HG03354 (cell line): ENCODE measurements at regions not wholly inside any gene's neighbourhood (a gene's known extent, or its start where the extent isn't known, plus 50 kb on each side); places are given as distances from the start of the nearest gene placed in this dataset.

Experiments used
- ATAC-seq: cut with Tn5 transposase; IDR thresholded peaks from one replicate; pipeline ENCODE4 v1.9.1; 2021; ENCODE audit warnings: mild to moderate bottlenecking; ENCODE audit not compliant: unreplicated experiment, poor library complexity, severe bottlenecking

GRCh38 chr3:174620855-174621472 is 238.2 kb upstream of the NAALADL2 start:
- no peak for ATAC-seq

DNA sequence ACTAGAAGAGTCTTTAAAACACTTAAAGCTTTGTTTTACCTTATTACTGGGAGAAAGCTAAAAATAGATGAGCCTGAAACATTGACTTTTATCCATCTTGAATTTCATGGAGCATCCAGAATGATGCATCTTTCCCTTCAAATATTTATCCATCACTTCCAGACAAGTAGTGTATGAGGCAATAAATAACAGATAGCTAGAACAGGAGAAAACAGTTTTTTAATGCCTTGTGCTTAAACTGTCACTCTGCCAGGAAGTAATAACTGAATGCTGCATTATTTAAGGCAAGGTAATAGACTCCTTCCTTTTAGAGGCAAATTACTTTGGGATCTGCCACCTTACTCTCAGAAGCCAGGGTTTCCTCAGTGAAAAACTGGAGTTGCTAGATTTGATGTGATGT is 225.8 kb upstream of the NAALADL2 start:
- no peak for ATAC-seq

GRCh38 chr3:174636451-174636850 is 222.7 kb upstream of the NAALADL2 start:
- no peak for ATAC-seq

DNA sequence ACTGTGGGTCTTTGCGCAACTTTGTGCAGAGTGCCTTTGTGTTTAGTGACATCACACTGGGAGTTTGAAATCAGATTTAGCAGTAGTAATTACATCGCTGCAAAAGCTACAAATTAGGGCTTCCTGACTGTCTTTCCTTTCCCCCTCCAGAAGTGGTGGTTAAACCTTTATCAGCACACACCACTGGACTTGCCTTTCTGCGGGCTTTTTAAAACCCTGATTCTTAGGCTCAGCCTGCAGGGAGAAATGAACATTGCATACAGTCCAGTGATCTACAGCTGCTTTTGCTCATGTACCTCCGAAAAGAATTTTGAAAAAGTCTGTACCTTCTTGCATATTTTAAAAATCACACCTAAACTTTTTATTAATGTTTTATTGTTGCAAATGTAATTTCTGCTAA is 219.7 kb upstream of the NAALADL2 start:
- ATAC-seq = no peak

DNA sequence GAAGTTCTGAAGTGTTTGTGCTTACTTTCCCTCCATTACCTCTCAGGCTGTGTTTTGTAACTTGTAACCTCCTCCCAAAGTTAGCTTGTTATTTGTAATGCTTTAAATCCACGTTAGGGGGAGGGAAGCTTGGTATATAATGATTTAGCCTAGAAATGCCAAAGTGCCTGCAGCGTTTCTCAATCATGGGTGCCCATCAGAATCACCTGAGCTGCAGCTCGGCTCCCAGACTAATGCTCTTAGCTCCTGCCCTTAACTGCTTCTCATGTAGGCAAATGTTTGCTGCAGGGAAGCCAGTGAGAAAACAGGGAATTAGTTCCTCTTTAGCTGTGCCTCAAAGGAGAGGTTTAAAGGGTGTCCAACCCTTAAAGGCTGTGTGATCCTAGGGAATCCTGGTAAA is 219.2 kb upstream of the NAALADL2 start:
- no peak for ATAC-seq

DNA sequence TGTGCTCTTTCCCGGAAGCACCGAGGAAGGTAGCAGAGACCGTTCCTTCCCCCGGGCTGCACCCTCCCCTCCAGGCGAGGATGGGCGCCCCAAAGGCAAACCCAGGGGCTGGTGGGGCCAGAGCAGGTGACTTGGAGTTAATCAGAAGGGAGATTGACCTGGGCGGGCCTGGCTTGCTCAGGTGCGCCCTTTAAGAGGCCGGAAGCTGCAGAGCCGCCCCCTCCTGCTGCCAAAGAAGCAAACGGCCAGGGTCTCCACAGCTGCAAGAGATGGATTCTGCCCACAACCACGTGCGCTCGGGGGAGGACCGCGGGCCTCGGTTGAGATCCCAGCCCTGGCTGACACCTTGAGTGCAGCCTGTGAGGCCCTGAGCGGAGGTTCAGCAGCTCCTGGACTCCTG is 218.2 kb upstream of the NAALADL2 start:
- ATAC-seq = no peak

GRCh38 chr3:174644287-174644686 is 214.8 kb upstream of the NAALADL2 start:
- no peak for ATAC-seq

DNA sequence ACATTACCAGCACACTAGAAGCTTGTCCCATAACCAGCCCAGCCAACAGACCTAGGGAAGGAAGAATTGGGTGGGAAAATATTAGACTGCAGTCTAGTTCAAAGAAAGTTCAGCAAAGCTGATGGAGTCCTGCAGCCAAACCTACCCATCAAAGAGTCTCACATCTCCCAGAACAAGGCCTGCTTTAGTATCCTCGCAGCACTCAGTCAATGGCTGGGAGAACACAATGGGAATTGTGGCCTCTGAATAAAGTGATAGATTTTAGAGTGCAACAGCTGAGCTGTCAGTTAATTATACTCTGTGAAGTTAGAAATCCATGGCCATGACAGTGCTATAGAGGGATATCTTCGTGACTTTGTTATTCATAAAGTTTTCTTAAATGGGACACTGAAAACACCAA is 207.2 kb upstream of the NAALADL2 start:
- ATAC-seq = no peak

- no peak for ATAC-seq
These were observed 199.6 kb upstream of the NAALADL2 start for GRCh38 chr3:174659511-174659910.

DNA sequence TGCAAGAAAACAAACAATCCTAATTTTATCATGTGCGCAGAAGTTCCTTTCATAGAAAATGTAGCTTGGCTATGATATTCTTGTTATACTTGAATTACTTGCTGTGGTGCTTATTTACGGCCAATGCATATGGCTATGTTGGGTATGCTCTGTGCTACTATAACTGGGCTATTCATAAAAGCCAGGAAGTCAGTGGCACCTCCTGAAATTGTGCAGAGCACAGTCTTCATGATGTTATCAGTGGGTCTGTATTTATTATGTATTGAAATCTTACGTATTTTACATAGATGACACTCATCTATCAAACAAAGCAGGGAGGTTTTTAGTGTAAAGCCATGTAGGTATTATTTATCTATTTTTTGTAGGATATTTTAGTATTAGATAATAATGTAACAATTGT is 196.5 kb upstream of the NAALADL2 start:
- no peak for ATAC-seq

DNA sequence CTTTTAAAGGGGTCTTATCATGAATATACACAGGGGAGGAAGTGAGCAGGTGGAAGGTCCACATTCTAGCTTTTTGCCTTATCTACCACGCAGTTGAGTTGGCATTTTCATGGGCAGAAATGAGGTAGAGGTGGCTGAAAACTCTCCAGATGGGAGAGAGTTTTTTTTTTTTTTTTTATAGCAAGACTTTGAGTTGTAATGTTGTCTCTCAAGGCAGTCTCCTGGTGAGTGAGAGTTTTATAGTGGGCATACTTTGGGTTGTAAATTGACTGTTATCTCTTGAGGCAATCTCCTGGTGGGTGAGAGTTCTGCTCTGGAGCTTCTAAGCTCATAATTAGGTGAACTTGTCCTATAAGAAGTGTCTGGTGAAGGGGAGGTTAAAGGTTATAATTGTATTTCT is 191.7 kb upstream of the NAALADL2 start:
- ATAC-seq = no peak

GRCh38 chr3:174675406-174675805 is 183.7 kb upstream of the NAALADL2 start:
- no peak for ATAC-seq

DNA sequence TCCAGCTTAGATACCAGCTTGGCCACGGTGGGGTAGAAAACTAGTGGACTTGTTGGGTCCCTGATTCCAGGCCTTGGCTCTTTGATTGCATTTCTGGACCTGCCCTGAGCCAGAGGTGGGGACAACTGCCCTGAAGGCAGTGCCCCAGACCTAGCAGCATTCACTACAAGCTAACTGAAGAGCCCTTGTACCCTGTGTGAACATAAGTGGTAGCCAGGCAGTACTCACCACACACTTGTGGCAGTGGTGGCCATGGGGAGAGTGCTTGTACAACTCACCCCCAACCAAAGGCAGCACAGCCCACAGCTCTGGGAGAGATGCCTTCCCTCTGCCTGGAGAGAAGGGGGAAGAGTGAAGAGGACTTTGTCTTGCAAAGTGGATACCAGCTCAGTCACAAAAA is 177.3 kb upstream of the NAALADL2 start:
- no peak for ATAC-seq

DNA sequence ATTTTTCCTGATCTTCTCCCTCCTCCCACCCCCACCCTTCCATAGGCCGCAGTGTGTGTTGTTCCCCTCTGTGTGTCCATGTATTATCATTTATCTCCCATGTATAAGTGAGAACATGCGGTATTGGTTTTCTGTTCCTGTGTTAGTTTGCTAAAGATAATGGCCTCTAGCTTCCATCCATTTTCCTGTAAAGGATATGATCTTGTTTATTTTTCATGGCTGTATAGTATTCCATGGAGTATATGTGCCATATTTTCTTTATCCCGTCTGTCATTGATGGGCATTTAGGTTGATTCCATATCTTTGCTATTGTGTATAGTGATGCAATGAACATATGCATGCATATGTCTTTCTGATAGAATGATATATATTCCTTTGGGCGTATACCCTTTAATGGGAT is 173.3 kb upstream of the NAALADL2 start:
- ATAC-seq = no peak

GRCh38 chr3:174697310-174697709 is 161.8 kb upstream of the NAALADL2 start:
- no peak for ATAC-seq

GRCh38 chr3:174700736-174701135 is 158.4 kb upstream of the NAALADL2 start:
- ATAC-seq = no peak

DNA sequence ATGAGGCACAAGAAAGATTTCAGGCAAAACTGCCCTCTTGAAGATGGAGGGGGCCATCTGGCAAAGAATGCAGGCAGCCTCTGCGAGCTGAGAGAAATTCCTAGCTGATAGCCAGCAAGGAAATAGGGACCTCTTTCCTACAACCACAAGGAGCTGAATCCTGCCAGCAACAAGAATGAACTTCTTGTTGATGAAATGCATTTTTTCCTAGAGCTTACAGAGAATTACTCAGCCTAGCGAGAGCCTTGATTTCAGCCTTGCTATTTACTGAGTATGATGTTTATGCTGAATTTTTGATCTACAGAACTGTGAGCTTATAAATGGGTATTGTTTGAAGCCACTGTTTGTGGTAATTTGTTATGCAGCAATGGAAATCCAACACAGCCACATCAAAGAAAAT is 148.5 kb upstream of the NAALADL2 start:
- no peak for ATAC-seq

DNA sequence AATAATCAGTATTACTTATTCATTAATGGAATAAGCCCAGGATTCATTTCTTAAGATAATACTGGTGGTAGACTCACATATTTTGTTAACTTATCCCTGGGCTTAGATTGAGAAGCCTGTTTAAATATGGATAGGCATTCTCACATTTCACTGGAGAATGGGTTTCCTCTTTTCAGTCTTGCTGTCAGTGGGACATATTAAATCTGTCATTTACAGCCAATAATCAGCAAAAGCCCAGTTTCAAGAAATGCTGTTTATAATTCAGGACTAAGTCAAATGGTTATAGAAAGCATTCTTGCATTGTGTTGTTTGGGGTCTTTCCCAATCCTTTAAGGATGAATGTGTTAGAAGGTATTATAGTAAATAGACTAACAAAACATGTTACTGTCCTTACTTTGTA is 143.7 kb upstream of the NAALADL2 start:
- ATAC-seq = no peak

GRCh38 chr3:174716956-174717505 is 142.1 kb upstream of the NAALADL2 start:
- ATAC-seq = no peak

GRCh38 chr3:174720717-174721116 is 138.4 kb upstream of the NAALADL2 start:
- ATAC-seq = no peak

- ATAC-seq = no peak
These were observed 133.8 kb upstream of the NAALADL2 start for GRCh38 chr3:174725303-174725702.

GRCh38 chr3:174737966-174738365 is 121.2 kb upstream of the NAALADL2 start:
- no peak for ATAC-seq
